HG03342 (cell line): ENCODE measurements at regions not wholly inside any gene's neighbourhood (a gene's known extent, or its start where the extent isn't known, plus 50 kb on each side); places are given as distances from the start of the nearest gene placed in this dataset.
"Not testable (repeated sequence)": the region's sequence is repeated elsewhere in the genome, so short reads cannot be mapped to it uniquely, and the experiment has no call there.

Source experiments
- ATAC-seq: cut with Tn5 transposase; IDR thresholded peaks from one replicate; pipeline ENCODE4 v1.9.1; 2021; ENCODE audit warnings: mild to moderate bottlenecking, moderate library complexity; ENCODE audit not compliant: unreplicated experiment

DNA sequence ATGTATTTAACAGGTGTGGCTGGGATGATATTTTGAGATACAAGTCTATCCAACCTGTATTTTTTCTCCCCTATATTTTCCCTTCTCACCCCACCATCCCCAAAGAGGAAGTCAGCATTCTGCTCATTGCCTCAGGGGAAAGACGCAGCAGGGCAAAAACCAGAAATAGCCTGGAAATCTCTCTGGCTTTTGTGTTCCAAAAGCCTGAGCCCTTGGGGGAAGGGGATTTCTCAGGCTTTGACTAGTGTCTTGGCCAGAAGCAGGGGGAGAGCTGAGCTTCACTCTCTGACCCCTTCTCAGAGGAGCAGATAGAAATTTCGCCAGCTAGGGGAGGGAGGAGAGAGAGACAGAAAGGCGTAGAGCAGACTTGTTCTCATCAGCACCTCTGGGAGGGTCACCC, 244.7 kb downstream of the RRAGC start:
- ATAC-seq: no peak

DNA sequence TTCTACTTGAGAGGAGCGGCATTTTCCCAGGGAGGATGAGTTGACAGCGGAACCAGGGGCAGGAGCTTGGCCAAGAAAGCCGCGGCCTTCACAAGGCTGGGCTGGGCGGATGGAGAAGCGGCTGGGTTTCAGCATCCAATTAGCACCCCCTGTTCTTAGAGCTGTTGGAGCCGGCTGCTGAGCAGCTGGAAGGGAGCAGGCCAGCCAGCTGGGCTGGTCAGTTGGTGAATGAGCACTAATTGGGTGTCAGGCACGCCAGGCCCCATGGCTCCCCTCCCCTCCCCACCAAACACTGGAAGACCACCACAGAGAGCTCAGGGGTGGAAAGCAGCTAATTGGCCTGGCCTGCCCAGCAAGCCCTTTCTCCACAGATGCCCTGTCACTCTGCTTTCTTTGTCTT, 245.6 kb downstream of the RRAGC start:
- no peak for ATAC-seq

DNA sequence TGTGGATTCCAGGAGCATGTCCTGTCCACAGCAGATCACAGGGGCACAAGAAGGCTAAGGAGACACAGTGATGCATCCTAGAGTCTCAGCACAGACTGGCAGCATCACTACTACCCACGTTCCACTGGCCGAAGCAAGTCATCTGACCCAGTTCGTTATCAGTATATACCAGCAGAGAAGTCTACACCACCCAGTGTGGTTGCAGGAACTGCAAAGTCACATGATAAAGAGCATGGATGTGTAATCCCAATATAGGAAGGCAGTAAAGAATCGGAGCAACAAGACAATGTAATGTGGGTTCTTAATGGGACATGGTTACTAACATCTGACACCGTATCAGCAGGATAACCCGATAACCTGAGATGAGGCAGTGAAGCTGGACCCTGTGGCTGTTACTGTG, 246.6 kb downstream of the RRAGC start:
- ATAC-seq: no peak

DNA sequence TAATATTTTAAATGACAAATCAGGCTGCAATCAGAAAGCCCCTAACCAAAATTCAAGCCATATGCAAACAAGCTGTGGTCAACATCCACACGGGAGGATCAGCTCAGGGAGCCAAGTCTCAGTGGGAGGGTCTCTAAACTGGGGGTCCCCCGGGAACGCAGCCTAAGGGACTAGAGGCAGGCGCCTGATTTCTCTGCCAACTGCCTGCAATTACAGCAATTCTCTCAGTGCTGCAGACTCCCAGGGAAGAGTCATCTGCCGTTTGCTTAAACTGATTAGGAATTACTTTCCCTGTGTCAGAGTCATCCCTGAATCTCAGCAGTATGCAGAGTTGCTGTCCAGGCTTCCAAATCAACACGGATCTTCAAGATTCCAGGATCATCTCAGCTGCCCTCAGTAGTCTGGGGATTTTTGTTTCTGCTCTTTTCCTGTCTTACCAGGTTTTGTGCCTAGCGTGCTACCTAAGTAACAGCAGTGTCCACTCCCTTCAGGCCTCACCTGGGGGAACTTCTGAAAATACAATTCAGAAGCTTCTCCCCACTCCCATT, 247.8 kb downstream of the RRAGC start:
- ATAC-seq: no peak

DNA sequence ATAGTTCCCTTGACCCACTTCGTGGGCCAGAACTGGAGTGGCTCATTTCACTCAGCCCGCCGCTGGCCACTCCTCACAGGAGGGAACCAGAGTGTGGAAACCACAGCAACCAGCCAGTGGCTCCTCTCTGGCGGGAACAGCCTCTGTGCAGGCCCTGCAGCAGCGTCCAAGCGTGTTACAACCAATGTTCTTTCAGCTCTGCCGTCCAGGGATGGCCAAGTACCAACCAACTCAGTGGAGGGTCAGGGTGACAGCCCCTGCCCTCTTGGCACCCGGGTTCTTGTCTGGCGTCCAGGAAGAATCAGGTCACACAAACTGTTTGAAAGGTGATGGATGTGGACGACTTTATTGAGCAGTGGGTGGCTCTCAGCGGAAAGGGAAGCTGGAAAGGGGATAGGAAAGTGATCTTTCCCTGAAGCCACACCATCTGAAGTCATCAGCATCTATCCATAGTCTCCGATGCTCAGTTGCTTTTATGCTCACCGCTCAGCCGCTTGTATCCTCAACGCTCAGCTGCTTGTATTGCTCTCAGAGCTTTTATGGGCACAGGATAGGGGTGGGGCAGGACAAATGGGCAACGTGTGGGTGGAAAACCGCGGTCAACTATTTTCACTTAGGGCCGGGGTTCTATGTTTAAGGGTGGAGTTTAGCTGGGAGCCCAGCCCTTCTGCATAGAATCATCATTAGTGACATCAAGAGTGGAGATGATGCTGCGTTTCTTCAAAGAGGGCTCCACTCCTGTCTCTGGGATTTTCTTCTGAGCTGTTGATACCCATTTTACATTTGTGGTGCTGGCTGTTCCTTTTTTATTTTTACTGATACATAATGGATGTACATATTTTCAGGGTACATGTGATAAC, 250.2 kb downstream of the RRAGC start:
- ATAC-seq: no peak

DNA sequence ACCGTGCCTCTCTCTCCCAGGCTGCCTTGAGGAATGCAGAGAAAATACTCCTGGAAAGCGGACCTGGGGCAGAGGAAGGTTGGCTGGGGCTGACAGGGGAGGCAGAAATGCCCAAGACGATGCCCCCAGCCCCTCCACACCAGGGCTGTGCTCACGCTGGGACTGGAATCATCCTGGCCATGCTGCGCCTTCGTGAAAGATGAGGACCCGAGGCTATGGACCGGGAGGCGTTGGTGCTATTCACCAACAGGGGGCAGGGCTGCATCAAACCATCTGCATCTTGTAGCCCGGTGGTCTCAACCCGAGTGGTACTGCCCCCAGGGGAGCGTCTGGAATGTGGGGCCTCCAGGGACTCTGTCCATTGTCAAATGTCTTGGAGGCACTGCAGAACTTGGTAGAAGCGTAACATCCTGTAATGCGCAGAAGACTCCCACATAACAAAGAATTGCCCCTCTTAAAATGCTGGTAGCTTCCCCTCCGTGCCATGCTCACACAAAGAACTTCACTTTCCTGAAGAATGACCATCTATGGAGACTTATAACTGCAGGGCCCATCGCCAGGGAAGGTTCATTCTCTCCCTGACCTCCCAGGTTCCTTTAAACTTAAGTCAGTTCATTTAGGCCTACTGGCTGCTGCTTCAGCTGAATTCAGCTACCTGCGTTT, 251.2 kb downstream of the RRAGC start:
- ATAC-seq: no peak

DNA sequence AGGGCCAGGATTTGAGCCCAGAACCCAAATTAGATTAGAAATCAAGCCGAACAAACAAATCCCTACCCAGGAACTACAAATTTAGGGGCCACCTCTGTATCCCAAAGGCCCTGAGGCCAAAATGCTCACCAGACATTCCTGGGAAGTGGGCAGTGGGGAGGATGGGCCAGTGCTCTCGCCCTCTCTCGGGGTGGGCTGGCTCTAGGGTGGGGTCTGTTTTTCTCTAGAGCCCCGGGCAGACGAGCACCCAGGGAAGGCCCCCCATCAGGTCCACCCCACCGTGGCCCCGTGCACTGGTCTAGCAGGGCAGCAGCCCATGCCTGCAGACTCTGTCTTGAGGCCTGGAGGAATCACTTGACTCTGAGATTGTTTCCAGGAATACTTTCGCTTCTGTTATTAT, 252.0 kb downstream of the RRAGC start:
- ATAC-seq: no peak

DNA sequence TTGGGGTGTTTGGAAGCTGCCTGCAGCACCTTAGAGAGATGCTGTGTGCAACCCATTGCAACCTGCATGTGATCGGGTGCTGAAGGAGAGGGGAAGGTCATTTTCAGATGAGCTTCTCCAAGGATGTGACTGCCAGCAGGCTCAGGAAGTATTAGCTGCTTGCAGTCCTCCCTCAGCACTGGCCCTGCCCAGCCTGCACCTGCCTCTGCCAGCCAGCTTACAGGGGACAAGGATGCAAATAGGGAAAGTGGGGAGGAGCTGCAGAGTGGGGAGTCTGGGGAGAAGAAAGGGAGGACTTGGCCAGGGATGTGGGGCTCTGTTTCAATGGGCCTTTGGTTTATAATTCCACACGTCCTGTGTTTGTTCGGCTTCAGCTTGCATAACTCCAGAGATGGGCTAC, 254.5 kb downstream of the RRAGC start:
- ATAC-seq: no peak

DNA sequence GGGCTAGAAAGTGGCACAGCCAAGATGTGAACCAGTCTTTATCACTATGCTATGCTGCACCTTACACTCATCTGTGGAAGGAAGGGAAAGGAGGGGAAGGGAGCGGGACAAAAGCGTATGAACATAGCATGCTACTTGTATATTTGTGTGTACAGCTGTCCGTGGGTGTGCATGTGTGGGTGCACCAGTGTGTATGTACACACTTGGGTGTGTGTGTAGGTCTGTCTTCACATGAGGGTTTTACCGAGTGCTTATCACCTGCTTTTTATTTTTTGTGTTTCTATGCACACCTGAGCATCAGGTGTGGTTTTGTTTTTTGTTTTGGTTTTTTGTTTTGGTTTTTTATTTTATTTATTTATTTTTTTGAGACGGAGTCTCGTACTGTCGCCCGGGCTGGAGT, 255.7 kb downstream of the RRAGC start:
- no peak for ATAC-seq

DNA sequence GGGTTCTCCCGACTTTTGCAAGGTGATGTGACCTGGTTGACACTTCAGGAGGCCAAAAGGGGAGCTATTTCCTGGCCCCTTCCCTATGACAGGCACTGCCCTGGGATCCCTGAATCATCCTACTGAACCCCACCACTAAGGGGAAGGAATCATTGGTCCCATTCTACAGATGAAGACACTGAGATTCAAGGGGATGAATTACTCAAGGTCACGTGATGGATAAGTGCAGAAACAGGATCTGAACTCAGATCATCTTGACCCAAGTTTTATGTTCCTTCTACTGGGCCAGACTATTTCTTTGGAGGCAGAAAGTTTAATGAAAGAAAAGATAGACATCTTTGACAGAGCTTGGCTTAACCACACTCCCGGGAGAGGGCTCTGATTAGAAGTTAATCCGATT, 258.7 kb downstream of the RRAGC start:
- no peak for ATAC-seq

DNA sequence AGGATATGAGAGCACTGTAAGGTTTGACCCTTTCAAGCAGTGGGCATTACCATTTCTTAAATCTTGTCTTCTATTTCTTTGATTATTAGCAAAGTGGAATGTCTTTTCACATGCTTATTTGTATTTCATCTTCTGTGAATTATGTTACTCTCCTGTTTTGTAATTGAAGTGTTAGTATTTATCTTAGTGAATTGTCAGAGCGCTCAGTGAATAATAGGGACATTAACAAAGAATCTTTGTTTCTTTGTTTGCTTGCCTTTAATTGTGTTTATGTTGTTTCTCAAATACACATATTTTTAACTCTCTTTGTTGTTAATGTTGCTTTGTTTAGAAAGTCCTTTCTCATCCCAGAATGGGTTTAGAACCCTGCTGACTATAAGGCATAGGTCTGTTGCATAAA, 259.3 kb downstream of the RRAGC start:
- ATAC-seq: no peak

DNA sequence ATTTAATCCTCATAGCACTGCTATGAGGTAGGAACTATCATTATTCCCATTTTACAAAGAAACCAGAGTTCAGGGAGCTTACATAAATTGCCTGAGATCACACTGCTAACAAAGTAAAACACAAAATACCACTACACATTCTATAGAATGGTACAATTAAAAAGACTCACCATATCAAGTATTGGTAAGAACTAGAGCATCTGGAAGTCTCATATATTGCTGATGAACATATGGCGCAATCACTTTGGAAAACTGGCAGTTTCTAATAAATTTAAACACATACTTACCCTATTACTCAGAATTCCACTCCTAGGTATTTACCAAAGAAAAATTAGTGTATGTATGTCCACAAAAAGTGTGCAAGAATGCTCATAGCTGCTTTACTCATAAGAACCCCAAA, 261.5 kb downstream of the RRAGC start:
- no peak for ATAC-seq

DNA sequence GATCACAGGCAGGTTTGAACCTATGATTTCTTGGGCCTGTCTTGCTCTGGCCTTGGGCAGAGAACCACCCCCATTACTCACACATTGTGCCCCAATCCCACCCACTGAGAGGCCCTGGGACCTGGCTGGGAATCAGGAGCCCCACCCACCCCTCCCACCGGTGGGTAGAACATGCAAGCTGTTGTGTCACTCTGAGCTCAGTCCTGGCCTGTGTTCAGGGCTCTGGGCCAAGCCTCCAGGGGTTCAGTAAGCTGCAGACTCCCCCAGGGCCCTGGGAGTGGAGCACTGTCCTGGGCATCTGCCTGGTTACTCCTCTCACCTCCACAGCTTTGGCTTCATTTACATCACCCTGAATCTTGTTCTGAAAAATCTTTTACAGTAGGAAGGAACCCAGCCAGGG, 270.5 kb downstream of the RRAGC start:
- ATAC-seq: no peak

DNA sequence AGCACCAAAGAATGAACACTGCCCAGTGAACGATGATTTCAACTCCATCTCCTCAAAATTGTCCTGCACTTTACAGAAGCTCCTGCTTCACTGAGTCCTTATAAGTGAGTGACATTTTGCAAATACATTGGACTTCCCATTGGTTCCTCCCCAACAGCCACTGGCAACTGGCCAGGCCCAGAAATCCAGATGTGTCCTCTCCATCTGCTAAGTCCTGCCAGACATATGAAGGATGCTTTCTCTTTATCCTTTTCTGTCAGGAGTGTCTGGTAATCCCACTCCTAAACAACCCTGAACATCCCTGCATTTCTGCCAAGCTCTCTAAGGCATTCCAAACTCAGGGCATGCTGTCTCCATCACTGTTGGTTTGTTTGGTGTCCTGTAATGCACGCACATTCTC, 271.8 kb downstream of the RRAGC start:
- no peak for ATAC-seq

DNA sequence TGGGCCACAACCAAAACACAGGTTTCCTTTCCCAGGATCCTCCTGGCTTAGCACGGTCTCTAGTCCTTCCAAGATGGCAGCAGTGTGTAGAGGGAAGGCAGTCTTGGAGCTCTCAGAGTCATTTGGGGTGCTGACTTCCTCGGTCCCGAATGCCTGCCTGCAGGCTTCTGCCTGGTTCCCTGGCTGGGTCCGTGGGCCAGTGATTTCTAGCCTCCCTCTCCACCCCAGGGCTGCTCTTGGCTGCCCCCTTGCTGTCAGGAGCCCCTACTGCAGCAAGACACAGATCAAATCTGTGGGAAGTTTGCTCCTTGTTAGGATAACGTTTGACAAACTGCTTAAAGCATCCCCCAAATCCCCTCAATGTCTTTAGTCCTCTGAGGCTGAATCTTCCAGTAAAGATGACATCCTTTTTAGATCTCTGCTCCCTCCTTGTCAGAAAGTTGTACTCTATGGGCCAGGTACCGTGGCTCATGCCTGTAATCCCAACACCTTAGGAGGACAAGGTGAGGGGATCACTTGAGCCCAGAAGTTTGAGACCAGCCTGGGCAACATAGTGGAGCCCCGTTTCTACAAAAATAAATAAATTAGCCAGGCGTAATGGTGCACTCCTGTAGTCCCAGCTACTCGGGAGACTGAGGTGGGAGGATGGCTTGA, 272.5 kb downstream of the RRAGC start:
- ATAC-seq: no peak

DNA sequence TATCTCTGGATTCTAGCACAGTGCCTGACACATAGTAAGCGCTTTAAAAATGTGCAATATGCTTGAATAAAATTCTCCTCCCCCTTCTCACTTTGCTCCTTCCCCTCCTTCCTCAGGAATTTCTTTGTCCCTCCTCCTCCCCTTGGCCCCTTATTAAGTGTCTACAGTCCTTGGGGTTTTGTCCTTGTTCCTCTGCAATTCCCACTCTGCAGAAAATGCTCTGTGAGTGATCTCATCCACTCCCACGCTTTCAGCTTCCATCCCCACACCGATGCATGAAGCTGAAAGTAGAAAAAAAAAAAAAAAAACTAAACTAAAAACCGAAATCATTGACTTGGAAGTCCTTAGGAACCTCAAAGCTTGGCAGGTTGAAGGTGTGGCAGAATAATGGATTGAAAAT, 273.6 kb downstream of the RRAGC start:
- no peak for ATAC-seq

DNA sequence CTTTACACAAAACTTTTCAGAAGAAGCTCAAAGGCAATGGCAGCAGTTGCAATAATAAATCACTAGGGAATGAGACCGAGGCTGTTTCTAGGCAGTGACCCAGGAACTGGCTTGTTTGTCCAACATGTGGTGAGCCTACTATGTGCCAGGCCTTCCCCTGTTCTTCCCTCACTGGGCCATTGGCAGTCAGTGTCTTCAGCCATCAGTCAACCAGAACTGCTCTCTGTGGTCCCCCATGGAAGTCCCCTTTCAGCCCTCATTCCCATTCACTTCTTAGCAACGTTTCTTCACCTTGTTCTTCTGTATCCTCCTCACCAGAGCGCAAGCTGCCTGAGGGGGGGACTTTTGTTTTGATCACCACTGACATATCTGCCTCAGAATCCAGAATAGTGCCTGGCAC, 274.1 kb downstream of the RRAGC start:
- ATAC-seq: no peak

DNA sequence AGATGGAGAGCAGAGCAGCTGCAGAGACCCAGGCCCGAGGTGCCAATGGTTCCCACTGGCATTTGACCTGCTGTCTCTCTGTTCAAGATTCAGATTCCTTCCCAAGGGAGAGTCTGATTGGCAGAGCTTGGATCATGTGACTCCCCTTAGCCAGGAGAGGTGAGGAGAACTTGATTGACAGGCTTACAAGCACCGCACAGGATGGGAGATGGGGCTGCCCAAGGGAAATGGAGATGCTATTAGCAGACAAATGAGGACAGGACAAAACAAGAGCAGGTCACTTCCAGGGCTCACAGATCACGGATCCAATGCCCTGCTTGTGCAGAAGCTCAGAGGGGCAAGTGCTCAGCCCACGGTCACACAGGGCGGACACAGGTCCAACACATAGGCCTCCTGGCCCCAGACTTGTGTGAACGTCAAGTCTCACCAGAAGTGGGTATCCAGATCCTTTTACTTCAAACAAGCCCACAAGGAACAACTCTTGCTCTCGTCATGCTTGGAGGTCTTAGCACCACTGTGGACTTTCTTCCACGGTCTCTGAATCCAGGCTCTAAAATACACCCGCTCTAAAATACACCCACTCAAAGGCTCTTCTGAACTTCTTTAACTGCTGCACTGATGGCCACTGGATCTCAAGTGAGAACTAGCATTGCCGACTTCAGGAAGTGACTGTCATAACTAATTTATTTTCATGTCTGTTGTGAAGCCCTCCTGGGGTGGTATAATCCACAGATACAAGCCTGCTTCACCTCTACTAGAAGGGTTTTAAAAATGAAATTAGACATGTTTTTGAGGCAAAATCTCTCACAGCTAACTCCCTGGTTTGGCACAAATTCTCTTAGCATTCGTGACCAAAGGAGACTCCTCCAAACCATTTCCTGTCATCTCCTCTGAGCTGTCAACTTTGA, 274.9 kb downstream of the RRAGC start:
- no peak for ATAC-seq

DNA sequence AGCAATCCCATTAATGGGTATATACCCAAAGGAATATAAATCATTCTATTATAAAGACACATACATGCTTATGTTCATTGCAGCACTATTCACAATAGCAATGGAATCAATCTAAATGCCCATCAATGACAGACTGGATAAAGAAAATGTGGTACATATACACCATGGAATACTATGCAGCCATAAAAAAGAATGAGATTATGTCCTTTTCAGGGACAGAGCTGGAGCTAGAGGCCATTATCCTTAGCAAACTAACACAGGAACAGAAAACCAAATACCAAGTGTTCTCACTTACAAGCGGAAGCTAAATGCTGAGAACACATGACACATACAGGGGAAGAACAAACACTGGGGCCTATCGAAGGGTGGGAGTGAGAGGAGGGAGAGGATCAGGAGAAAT, 276.3 kb downstream of the RRAGC start:
- ATAC-seq: not testable (repeated sequence)

DNA sequence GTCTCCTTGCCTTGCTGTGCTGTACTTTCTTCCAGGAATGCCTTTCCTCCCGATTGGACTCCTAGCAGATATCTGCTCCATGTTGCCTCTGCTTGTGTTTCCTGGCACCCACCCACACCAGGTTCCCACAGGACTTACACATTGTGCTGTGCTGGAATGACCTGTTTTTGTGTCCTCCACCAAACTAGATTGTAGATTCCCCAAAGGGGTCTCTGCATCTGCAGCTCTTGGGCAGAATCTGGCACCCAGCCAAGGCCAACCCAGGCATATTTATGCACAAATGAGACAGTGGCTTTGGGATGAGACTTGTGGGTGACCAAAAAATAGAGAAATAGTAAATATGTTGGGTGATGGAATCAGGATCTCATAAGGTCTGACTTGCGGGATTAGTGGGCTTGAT, 278.2 kb downstream of the RRAGC start:
- no peak for ATAC-seq

DNA sequence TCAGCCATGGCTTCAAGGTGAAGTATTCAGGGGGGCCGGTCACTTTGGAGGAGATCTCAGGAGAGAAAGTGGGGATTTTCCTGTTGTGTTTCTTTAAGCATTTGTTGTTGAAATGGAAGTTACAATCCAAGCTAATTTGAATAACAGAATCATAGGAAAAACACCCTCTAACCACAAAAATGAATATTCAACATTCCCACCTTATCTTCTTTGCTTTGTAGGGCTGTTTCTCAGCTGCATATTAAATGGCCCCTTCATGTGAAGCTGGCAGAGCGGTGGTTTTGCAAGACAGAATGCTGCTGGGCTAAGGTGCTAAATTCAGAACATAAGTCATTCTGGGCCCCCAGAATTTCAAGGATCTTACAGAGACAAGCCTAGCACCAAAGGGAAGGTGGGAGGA, 279.0 kb downstream of the RRAGC start:
- ATAC-seq: no peak
